ENCODE measurements at regions not wholly inside any gene's neighbourhood (a gene's known extent, or its start where the extent isn't known, plus 50 kb on each side); places are given as distances from the start of the nearest gene placed in this dataset.
"Not testable (repeated sequence)": the region's sequence is repeated elsewhere in the genome, so short reads cannot be mapped to it uniquely, and the experiment has no call there.

DNA sequence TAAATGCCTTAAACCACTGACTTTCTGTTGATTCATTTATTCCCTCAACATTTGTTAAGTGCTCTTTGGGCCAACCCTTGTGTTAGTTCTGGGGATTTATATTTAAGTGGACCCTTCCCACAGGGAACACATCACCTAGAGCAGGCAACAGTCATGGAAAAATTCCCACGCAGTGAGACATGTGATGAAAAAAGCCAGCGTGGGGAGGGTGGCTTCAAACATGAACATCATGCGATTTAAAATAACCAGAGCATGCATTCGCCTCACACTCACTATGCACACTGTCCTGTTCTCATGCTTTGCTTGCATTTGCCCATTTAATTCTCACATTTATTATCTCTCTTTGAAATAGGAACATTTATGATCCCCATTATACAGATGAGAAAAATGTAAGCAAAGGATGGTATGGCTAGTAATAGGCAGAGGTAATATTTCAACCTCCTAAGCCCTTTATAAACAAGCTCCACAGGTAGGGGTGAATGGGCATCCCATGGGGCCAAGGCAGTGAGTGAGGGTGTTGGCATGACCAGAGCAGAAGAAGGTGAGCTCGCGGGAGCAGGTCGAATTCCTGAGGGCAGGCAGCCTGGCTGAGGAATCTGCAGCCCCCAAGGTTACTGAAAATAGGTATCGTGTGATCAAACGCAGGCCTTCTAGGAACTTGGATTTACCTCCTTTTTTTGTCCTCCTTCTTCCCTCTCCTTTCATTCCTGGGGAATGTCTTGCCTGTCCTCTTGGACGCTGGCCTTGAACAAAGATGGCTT is 297.8 kb downstream of the MYCN start:
- Mint-ChIP-seq H3K27me3 (ENCODE audit: unreplicated experiment) (no peaks in the 10 kb centered on the region), H3K27ac (ENCODE audit: unreplicated experiment) (no peak overlapping the region), H3K36me3 (ENCODE audit: unreplicated experiment) (no peaks in the 10 kb centered on the region), H3K9me3 (ENCODE audit: unreplicated experiment) (peaks cover 5% of the 10 kb centered on the region), H3K4me1 (ENCODE audit: unreplicated experiment) (no peaks in the 10 kb centered on the region), H3K4me3 (ENCODE audit: unreplicated experiment) (no peak overlapping the region)
- peak; percentile 73 for DNase-seq (ENCODE audit: extremely low spot score, unreplicated experiment)
- TF ChIP-seq, protein P1, sequence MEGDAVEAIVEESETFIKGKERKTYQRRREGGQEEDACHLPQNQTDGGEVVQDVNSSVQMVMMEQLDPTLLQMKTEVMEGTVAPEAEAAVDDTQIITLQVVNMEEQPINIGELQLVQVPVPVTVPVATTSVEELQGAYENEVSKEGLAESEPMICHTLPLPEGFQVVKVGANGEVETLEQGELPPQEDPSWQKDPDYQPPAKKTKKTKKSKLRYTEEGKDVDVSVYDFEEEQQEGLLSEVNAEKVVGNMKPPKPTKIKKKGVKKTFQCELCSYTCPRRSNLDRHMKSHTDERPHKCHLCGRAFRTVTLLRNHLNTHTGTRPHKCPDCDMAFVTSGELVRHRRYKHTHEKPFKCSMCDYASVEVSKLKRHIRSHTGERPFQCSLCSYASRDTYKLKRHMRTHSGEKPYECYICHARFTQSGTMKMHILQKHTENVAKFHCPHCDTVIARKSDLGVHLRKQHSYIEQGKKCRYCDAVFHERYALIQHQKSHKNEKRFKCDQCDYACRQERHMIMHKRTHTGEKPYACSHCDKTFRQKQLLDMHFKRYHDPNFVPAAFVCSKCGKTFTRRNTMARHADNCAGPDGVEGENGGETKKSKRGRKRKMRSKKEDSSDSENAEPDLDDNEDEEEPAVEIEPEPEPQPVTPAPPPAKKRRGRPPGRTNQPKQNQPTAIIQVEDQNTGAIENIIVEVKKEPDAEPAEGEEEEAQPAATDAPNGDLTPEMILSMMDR (IDR thresholded peaks at IDR 0.05): no peak

GRCh38 chr2:16235747-16236146 is 295.4 kb downstream of the MYCN start:
- Mint-ChIP-seq H3K36me3 (ENCODE audit: unreplicated experiment) (no peaks in the 10 kb centered on the region), H3K27me3 (ENCODE audit: unreplicated experiment) (no peaks in the 10 kb centered on the region), H3K4me1 (ENCODE audit: unreplicated experiment) (no peaks in the 10 kb centered on the region), H3K27ac (ENCODE audit: unreplicated experiment) (no peak overlapping the region), H3K9me3 (ENCODE audit: unreplicated experiment) (peaks cover 5% of the 10 kb centered on the region), H3K4me3 (ENCODE audit: unreplicated experiment) (no peak overlapping the region)
- DNase-seq (ENCODE audit: extremely low spot score, unreplicated experiment): no peak
- TF ChIP-seq, protein P1 (IDR thresholded peaks at IDR 0.05): no peak

GRCh38 chr2:16235291-16235690 is 294.9 kb downstream of the MYCN start:
- not testable (repeated sequence) for H3K36me3 Mint-ChIP-seq (ENCODE audit: unreplicated experiment)

DNA sequence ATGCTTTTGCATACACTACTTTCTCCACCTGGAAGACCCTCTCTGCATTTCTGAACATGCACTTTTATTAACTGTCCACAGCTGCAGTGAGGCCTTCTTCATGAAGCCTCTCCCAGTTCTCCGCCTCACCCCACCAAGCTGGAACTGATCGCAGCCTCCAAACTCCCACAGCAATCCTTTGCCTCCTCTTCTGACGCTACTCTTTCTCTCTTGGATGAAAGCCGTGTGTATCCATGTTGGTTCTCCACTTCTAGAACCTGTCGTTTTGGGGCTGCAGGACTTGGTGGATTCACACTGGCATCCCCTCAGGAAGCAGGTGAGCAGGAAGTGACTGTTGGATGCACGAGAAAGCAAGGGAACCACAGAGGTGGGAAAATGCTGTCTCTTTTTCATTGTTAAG is 288.6 kb downstream of the MYCN start:
- Mint-ChIP-seq H3K27me3 (ENCODE audit: unreplicated experiment) (no peaks in the 10 kb centered on the region), H3K36me3 (ENCODE audit: unreplicated experiment) (no peaks in the 10 kb centered on the region), H3K4me3 (ENCODE audit: unreplicated experiment) (no peak overlapping the region), H3K9me3 (ENCODE audit: unreplicated experiment) (peaks cover 9% of the 10 kb centered on the region), H3K4me1 (ENCODE audit: unreplicated experiment) (no peaks in the 10 kb centered on the region), H3K27ac (ENCODE audit: unreplicated experiment) (no peak overlapping the region)
- TF ChIP-seq, protein P1 (IDR thresholded peaks at IDR 0.05): no peak
- DNase-seq (ENCODE audit: extremely low spot score, unreplicated experiment): no peak

More at GRCh38 chr2:16235291-16235690, 294.9 kb downstream of the MYCN start:
- not testable (repeated sequence) for H3K27ac Mint-ChIP-seq (ENCODE audit: unreplicated experiment); H3K4me3 Mint-ChIP-seq (ENCODE audit: unreplicated experiment); H3K9me3 Mint-ChIP-seq (ENCODE audit: unreplicated experiment); H3K4me1 Mint-ChIP-seq (ENCODE audit: unreplicated experiment); H3K27me3 Mint-ChIP-seq (ENCODE audit: unreplicated experiment)
- peak; percentile 53 for DNase-seq (ENCODE audit: extremely low spot score, unreplicated experiment)

DNA sequence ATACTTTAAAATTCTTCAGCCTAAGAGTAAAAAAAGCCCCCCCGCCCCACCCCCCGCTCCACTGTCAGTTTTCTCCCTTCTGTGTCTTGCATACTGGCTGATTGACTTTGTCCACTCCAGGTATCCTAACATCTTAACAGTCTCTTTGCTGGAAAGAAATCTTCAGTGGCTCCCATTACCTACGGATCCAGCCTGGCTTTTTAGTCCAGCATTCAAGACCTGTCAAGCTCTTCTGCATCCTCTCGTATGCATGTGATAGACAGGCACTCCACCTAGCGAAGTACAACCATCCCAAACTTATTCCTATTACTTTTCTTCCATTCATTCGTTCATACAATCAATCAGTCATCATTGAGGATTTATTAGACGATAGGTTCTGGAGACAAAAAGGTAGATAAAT is 288.1 kb downstream of the MYCN start:
- H3K4me3 Mint-ChIP-seq (ENCODE audit: unreplicated experiment): no peak overlapping the region

More for the DNA sequence above, 288.1 kb downstream of the MYCN start:
- Mint-ChIP-seq H3K9me3 (ENCODE audit: unreplicated experiment) (peaks cover 9% of the 10 kb centered on the region), H3K4me1 (ENCODE audit: unreplicated experiment) (no peaks in the 10 kb centered on the region), H3K36me3 (ENCODE audit: unreplicated experiment) (no peaks in the 10 kb centered on the region), H3K27ac (ENCODE audit: unreplicated experiment) (no peak overlapping the region), H3K27me3 (ENCODE audit: unreplicated experiment) (no peaks in the 10 kb centered on the region)
- TF ChIP-seq, protein P1 (IDR thresholded peaks at IDR 0.05): no peak
- no peak for DNase-seq (ENCODE audit: extremely low spot score, unreplicated experiment)

Measured in osteocyte (in vitro differentiated cells).